ENCODE measurements at regions not wholly inside any gene's neighbourhood (a gene's known extent, or its start where the extent isn't known, plus 50 kb on each side); places are given as distances from the start of the nearest gene placed in this dataset.
A peak's percentile ranks its signal among the peaks of the same experiment; 100 is the strongest.
"Not testable (repeated sequence)": the region's sequence is repeated elsewhere in the genome, so short reads cannot be mapped to it uniquely, and the experiment has no call there.

DNA sequence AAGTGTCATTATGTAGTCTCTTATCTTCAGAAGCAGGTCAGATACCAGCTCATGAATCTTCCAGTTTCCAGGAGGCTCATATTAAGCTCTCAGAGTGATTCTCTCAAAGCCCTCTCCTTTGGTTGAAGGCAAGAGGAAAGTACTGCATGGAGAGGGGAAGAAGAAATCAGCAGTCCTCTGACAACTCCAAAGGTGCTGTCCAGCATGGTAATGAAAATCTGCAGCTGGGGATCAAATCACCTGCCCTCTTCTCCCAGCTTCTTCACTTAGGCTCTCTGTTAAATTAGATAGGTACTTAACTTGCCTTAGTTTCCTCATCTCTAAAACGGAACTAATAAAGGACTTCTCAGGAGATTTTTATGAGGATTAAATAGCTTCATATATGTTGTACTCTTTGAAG, 738.8 kb upstream of the GOLIM4 start:
- DNase-seq, result no peak

DNA sequence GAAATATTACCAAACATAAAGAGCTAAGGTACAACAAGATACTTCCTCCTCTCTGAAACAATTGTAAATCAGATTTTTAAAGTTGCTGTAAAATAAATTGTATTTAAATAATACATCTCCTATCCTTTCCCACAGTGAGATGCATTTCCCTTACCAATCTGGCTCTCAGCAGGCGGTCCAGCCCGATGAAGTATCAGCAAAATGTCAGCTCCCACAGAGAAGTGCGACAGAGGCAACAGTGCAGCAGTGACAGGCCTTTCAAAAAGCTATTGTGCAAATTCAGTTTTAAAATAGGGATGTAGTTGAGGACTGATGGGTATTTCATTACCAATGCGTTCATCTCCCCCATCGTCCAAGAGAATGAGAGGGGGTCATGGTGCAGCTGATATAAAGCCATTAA, 733.2 kb upstream of the GOLIM4 start:
- DNase-seq, result no peak

- no peak for DNase-seq
Measured at GRCh38 chr3:168828536-168828935, 732.8 kb upstream of the GOLIM4 start.

DNA sequence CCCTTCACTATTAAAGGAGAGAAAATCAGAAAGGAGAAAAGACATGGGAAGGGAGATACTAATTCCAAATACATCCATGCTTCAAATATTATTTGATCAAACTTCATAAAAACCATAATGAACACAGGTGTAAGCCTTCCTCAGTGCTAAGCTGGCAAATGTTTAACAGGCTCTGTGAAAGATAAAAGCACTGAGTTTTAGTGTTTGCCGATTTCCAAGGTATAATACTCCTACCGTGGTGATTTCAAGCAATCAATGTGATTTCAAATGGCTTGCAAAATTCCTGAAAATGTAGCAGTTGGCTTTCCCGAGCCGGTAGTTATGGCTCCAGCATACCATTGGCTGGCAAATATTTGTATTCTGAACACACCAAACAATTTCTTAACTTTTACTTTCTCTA, 732.3 kb upstream of the GOLIM4 start:
- DNase-seq, result no peak

GRCh38 chr3:168824107-168824506, 728.4 kb upstream of the GOLIM4 start:
- DNase-seq, result no peak

DNA sequence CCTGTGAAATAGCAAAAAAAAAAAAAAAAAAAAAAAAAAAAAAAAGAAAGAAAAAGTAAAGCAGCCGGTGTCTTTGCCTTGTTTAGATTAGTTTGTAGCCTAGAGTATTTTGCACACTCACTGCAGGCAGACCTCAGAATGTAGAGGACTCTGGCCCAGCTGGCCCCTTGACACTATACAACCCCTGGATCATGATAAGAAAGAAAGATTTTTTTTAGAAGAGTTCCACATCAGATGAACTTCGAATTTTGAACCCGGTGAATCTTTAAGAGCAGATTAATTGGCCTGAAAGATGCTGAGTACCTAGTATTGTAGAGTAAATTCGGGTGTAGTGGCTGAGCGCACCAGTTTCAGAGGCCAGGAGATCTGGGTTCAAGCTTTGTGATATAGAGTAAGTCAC, 727.7 kb upstream of the GOLIM4 start:
- DNase-seq, result no peak

DNA sequence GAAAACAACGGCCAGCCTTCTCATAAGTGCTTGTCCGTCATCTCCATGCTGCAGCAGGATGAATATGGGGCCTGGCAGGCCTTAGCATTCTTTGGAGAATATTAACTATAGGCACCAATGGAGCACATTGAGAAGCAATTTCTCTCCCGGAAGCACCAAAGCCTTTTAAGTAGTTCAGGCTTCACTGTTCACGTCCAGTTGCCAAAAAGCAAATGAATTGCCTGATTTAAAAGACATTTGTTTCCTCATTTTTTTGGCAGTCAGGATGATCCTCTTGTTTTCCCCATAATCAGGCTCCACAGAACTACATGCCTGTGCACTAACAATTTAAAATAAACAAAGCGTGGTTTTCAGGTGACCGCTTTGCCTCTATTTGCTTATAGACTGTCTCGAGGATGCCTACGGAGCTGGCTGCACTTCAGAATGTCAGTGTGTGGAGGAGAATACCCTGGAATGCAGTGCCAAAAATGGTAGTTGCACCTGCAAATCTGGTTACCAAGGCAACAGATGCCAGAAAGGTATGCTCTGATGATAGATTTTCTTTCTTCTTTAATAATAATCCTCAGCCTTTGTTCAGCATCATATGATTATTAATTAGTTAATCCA, 725.2 kb upstream of the GOLIM4 start:
- no peak for DNase-seq

GRCh38 chr3:168817177-168817576, 721.5 kb upstream of the GOLIM4 start:
- no peak for DNase-seq

DNA sequence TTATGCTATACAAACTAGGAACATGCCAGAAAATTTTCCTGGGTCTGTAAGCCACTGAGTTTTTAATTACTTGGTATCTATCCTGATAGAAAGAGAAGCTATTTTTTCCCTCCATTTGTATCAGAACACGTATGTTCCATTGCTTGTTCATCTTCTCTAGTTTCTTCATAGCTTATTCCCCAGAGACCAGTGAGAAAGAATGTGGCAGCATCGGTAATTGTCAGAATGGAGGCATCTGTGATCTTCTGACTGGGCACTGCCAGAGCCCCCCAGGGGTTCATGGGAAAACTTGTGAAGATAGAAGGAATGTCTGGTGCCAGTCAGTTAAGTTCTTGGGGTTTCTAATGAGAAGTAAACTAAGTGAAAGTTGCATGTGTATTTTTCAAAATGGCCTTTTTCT, 720.2 kb upstream of the GOLIM4 start:
- DNase-seq, result no peak

- no peak for DNase-seq
Measured at GRCh38 chr3:168813225-168813802, 717.6 kb upstream of the GOLIM4 start.

DNA sequence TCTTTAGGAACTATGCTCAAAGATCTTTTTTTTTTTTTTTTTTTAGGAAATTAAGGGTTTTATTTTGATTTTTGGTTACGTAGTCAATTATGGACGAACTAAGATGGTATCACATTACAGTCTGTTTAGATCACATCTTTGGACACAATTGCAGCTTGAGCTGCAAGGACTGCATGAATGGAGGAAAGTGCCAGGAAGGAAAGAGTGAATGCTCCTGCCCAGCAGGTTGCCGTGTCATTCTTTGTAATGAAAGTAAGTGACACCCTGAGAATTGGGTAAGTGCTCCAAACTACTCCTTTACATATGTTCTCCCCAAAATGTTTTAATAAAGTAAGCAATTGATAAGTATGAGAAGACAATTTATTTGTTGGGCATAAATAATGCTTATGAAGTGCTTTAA, 716.5 kb upstream of the GOLIM4 start:
- DNase-seq, result no peak

DNA sequence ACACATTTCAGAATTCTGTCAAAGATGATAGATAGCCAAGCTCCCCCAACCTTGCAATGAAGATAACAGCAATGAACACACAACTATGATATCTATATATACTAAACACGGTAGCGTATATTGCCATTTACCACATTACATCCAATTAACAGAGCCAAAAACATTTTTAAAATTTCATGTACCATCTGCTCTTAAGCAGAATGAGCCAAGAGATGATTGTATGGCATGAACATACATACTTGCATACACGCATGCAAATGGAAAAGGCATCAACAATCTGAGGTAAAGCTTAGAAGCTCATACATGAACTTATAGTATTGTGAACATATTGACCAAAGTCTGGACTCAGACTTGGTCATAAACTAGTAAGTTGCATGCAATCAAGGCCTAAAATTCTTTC, 712.9 kb upstream of the GOLIM4 start:
- no peak for DNase-seq

DNA sequence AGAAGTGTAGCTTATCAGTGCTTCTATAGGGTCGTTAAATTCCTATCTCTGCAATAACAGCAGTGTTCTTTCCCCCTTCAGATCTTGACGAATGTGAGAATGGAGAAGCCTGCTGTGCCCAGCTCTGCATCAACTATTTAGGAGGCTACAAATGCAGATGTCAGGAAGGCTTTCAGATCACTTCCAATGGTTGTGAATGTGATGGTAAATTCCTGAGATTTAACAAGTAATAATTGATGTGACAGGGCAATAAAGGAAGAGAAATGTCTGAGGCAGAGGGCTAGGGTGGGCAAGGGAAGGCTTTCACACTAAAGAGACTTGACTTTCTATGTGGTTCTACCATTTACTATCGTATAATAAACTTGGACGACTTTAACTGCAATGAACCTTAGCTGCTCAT, 711.7 kb upstream of the GOLIM4 start:
- DNase-seq, result no peak

- DNase-seq, result no peak
Measured at GRCh38 chr3:168806871-168807270, 711.1 kb upstream of the GOLIM4 start.

GRCh38 chr3:168803536-168803935, 707.8 kb upstream of the GOLIM4 start:
- no peak for DNase-seq

DNA sequence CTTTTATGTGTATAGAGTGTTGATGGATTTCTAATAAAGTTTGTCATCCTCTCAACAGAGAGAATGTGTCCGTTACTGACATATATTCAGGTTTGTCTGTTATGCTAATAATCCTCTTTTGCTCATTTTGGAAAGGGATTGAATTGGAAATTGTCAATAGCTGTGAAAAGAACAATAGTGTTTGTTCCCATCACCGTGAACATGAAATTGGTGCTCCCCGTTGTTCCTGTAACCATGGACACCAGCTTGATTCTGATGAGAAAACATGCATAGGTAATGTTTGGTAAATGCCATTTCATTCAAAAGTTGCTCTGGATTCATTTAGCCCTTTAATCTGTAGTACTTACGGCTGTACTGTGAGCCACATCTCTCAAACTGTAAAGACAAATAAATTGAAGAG, 707.0 kb upstream of the GOLIM4 start:
- DNase-seq, result peak; percentile 21

DNA sequence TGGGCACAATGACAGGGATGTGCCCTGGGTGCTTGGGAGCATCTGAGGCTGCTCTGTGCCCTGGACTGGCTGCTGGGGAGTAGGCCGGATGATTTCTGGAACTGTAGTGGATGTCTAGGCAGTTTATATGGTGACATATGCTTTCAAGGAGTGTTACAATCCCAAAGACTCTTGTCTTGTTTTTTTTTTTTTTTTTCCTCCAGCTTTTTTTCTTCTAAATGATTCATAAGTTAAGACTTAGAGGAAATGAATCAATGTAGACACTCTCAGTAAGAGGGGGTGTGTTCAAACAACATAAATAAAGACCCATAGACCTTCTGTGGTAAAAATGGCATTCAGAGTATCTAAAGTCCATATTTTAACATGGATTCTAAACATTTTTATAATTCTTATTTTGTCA, 706.1 kb upstream of the GOLIM4 start:
- no peak for DNase-seq

DNA sequence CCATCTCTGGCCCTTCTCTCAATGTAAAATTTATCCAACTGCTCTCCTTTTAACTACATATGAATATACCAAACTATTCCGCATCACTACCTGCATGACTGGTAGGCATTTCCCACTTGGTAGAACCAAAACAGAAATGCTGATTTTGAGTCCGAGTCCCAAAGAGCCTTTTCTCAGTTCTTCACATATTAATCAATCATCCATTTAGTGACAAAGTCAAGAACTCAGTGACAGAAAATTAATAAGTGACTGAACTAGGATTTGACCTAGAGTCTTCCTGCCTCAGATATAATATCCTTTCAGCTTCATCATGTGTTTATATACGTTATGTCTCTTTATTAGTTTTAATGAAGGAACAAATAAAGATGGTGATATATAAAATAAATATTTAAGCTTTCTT, 700.6 kb upstream of the GOLIM4 start:
- no peak for DNase-seq

DNA sequence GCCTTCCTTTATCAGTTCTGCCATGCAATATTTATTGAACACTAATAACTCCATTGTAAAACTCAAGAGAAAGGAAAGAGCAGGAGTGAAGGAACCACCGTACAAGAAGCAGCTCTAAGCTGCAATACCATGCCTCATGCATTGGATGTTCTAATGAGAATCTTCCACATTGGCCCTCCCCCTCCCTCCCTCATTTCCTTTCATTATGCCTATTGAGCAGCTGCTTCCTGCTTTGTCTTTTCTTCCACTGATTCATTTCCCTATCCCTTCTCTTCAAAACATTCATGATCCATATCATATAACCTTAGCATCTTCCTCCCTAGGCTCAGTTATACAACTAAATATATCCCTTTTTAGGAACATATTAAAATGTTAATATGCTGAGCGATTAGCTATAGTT, 698.7 kb upstream of the GOLIM4 start:
- DNase-seq, result no peak

DNA sequence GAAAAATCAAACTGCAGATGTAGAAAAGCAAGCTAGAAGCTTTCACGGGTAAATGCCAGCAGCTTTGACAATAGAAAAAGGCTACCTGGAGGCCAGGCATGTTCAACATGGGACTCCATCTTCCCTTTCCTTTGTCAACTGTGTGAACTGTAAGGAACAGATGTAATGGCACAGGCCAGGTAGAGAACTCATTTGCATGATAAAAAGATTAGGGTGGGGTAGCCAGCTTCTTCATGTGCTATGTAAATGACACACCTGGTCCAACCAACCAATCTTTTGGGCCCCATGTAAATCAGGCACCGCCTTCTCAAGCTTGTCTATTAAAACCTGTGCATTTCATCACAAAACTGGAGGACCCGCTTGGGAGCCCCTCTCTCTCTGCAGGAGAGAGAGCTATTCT, 686.5 kb upstream of the GOLIM4 start:
- no peak for DNase-seq

DNA sequence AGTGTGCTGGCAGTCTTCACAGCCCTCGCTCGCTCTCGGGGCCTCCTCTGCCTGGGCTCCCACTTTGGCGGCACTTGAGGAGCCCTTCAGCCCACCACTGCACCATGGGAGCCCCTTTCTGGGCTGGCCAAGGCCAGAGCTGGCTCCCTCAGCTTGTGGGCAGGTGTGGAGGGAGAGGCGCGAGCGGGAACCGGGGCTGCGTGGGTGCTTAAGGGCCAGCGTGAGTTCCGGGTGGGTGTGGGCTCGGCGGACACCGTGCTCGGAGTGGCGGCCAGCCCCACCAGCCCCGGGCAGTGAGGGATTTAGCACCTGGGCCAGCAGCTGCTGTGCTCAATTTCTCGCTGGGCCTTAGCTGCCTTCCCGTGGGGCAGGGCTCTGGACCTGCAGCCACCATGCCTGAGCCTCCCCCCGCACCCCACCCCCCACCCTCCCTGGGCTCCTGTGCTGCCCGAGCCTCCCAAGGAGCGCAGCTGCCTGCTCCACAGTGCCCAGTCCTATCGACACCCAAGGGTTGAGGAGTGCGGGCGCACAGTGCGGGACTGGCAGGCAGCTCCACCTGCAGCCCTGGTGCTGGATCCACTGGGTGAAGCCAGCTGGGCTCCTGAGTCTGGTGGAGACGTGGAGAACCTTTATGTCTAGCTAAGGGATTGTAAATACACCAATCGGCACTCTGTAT, 684.4 kb upstream of the GOLIM4 start:
- not testable (repeated sequence) for DNase-seq

DNA sequence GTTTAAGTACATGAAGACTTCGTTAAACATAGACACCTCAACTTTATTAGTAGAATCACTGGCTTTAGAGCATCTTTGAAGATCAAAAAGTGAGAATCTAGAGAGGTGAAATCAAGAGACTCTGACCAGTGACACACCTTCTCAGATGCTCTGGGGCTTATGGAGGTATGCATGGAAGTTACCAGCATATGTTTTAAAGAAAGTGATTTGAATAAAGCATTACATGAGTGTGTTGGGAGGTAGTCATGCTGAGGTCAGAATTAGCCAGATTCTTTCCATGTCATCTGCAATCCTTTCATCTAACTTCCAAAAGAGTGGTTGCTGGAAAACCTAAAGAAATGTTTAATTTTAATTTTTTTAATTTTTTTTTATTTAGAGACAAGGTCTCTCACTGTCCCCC, 658.0 kb upstream of the GOLIM4 start:
- no peak for DNase-seq

- no peak for DNase-seq
Measured at GRCh38 chr3:168752339-168752738, 656.6 kb upstream of the GOLIM4 start.

GRCh38 chr3:168747697-168748096, 652.0 kb upstream of the GOLIM4 start:
- no peak for DNase-seq
